Stimulated activated CD4-positive, alpha-beta T cell treated with anti-CD3 and anti-CD28 coated beads, Interleukin-1b, Interleukin-23, amount 100 ng/mL, for 24 hours (primary cell): ENCODE measurements at regions not wholly inside any gene's neighbourhood (a gene's known extent, or its start where the extent isn't known, plus 50 kb on each side); places are given as distances from the start of the nearest gene placed in this dataset.

Experiments
- DNase-seq, 4 experiments: peaks; one replicate each; pipeline ENCODE4 v3.0.0-alpha.2; 2020; ENCODE audit warnings: low read depth in 4 of 4, low spot score in 1 of 4

DNA sequence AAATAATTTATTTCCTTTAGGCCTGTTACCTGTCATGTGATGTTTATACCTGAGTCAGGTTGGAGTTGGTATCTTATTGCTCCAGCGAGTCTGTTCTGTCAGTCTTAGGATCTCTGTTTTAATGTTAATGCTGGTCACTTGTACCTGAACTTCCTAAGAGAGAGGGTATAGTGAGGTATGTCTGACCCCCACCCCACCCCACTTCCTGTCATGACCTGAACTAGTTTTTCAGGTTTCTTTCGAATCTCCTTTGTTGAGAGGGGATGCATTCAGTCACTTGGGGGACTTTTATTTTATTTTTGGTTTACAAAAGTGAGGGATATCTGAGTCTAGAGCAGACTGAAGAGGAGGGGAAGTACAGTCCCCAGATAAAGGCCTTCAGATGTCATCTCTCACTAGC lies 769.0 kb upstream of the COBL start:
- DNase-seq: no peak

DNA sequence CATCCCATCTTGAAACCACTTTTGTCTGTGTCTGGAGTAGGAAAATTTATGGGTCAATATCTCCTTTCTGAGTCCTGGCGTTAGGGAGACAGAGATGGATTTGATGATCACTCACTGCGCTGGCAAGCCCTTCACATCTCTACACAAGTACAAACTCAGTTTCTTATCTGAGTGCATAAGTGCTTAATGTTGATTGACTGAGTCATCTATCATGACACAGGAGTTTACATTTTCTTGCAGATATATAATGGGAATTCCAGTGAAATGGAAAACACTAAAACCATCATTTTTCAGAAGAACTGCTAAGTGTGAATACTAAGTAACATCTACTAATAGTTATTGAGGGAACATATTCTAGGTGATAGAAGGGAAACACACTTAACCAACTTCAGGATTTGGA lies 763.9 kb upstream of the COBL start:
- DNase-seq: no peak

DNA sequence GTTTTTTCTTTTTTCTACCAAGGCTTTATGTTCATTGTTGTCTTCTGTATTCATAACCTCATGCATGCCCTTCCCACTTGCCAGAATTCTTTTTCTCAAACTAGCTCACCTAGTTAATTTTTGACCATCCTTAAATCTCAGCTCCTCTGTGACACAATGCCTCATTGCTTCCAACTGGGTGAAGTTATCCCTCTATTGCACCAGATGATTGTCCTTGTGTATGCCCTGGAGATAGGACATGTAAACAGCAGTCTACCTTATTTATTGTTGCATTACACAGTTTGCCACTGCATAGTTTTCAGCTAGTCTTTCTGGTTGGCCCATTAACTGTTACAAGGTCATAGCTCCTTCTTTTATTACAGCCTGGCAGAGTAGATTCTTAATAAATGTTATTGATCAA lies 763.1 kb upstream of the COBL start:
- DNase-seq: no peak

DNA sequence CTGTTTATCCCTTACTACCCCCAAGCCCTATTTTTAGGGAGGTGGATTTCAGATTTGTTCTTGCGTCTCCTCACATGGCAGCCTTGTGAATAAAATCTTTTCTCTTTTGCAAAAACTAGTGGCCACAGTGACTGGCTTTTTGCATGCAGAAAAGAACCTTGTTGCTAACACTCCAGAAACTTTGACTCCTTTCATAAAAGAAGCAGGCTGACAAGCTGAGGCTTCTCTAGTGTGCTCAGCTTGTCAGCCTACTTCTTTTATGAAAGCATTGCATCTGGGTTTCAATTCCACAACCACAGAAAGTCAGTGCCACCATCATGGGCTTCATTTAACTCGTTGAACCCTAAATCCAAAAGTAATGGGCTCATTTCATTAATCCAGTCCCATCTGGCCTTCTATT lies 761.0 kb upstream of the COBL start:
- DNase-seq: no peak

DNA sequence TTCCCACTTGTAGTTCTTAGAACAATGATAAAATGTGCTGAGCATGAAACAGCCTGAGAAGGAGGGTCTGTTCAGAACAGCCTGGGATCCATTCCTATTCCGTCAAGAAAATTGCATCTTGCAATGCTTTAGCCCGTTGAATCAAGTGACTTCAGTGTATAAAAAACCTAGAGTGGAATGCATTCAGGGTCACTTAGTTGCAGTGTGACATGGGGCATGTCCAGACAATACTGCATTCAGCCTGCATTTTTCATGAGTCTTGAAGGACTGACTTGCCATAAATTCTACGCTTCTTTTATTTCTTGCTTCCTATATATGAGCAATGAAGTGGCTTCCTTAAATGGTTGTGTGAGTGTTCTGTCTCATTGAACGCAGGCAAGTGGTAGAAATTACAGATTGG lies 758.3 kb upstream of the COBL start:
- no peak for DNase-seq

DNA sequence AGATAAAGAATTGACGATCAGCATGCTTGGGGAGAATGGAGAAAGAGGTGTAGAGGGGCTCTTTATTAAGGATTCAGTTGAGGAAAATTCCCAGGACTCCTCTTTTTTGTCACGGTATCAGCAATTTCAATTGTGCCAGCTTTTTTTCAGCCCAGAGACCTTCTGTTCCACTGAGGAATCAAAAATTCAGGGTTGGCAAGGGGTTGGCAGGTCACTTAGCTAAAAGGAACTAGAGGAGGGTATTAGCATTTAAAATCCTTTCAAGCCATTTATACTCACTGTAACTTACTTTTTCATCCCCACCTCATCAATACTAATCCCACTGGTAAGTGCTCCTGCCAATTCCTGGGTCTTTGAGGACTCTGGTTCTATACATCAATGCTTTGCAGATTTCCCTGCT lies 757.5 kb upstream of the COBL start:
- no peak for DNase-seq

DNA sequence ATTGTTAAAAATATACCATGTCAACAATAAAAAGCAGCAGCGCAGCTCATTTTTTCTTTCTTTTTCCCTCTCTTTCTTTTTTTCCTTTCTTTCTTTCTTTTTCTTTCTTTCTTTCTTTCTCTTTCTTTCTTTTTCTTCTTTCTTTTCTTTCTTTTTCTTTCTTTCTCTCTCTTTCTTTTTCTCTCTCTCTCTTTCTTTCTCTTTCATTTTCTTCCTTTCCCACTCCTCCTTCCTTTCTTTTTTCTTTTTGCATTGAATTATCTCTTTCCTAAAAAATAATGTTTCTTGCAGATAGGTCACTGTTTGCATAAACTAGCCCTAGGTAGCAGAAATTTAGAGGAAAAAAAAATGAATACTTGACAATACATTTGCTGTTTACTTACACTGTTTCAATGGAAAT lies 755.1 kb upstream of the COBL start:
- no peak for DNase-seq

DNA sequence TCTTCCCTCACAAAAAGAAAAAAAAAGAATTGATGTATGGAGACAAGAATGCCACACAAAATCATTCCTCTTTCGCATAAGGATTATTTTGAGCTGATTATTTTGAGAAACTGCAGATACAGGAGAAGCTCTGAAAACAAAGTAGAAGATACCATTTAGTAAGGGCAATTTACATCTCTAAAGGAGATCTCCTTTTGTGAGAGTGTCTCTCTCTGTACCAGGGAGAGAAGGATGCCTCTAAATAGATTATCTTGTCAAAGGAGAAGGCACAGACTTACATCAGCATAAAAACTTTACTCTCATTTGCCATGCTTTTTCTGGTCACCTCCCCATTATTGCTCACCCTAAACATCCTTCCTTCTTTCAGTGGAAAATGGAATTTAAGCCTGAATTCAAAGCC lies 747.9 kb upstream of the COBL start:
- no peak for DNase-seq

DNA sequence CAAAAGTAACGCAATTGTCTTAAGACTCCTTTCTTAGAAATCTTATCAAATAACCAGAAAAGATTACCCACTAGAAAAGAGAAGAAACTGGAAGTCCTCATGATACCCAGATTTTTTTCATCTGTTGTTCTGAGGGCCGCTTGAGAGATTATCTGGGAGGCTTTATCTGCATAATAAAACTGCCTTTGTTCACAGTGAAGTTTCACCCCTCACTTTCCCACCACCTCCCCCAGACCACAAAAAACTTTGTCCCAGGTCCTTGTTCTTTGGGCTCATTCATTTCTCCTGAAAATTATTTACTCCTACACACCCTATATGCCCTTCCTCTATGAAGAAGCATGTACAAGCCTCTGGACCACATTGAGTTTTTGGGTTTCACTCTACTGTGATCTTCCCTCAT lies 745.1 kb upstream of the COBL start:
- no peak for DNase-seq

DNA sequence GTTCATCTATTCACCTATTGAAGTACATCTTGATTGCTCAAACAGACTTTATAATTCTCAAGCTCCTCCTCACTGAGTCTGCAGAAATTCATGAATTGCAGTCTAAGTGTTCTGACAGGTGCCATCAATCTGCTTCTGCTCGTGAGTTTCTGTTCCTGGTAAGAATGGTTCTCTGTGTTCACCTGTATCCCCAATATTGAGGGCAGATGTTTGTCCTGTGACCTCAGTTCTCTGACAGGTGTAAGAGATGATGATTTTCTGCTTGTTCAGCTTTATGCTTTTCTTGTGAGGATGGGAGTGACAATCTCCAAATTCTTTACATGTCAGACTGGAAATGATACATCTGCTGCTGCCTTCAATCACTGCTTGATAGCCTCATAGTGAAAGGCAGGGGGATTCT lies 736.9 kb upstream of the COBL start:
- no peak for DNase-seq

DNA sequence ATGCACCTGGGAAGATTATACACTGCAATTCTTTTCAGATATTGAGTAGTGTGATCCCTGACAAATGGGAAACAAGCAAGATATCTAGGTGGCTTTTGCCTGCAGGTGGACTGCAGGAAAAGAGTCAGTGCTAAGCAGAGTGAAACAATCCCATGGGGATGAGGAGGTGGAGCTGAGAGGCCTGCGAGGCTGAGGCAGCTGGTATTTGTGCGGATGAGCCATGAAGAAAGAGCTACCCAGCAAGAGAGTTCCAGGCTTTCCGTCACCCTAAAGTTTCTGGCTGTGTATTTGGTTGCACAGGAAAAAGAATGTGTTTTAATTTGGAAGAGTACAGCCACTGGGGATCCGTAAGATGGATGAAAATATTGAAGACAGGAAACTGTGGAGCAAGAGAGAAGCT lies 714.1 kb upstream of the COBL start:
- DNase-seq: no peak

DNA sequence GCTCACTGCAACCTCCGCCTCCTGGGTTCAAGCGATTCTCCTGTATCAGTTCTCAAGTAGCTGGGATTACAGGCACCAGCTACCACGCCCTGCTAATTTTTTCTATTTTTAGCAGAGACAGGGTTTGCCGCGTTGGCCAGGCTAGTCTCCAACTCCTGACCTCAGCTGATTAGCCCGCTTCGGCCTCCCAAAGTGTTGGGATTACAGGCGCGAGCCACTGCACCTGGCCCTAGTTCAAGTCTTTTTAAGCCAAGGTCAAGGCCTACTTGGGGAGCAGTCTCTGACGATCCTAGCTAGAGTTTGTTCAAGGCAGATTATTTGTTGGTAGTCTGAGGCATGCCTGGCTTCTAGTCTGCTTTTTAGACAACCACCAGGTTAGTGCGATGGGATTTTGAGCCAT lies 709.5 kb upstream of the COBL start:
- no peak for DNase-seq

DNA sequence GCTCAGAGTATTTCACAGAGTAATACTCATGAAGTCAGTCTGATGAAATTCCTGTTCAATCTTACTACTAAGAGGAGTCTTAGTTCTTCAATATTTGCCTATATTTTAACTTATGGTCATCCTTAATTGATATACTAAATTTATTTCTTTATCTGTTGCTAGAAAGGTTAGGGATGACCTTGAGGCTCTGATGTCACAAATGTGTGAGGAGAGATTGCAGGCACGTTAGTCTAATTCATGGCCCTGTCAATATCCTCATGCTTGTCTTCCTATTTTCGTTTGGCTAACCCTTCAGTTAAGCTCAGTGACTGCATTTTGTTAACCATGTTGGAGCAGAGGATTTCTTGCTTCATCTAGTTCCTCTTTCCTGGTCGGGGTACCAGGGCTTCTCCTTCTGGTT lies 704.7 kb upstream of the COBL start:
- no peak for DNase-seq

DNA sequence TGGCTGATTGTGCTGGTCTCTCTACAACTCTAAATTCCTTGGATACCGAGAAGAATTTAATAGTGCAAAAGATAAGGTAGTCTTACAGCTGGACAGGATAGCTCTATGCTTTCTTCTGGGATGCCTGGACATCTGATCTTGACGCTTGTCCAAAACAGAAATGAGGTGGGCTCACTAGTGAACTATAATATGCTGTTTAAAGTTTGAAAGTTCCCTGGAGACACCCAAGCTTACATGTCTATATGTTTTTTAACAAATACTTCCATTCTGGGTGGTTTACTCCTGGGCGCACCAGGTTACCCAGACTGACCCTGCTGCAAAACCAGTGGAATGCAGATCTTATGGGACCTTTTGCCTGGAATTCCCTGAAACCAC lies 702.1 kb upstream of the COBL start:
- DNase-seq: no peak

DNA sequence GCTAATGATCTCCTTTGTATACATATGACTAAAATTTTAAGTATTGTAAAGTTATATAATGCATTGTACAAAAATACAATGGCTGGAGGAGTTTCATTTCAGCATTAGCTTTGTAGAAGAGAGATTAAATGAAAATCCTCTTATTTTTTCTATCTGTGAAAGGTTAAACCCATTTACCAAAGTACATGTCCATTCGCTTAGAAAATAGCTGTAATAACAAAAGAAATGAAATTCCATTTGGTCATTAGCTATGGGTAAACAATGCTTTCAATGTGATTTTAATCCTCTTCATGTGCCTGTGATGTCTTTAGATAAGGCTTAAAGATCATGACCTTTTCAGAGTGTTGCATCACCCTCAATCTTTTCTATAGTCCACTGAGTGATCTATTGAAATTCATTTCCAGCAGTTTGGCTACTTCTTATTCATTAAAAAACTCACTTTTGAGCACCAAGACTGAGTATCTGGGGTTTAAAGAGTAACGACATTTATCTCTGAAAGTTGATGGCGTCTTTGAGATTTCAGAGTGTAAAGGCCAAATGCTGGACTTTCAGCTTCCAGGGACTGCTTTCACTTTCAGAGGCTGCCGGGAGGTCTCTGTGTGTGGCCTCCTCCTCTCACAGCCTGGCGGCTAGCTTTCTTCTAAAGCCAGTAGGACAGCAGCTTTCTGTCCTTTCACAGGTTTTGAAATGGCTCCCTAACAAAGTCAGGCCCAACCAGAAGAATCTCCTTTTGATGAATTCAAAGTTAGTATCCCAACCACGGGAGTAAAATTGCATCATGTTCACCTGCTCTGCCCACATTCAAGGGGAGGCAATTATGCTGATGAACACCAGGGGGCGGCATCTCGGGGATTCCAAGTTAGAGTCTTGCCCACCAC lies 701.4 kb upstream of the COBL start:
- no peak for DNase-seq

DNA sequence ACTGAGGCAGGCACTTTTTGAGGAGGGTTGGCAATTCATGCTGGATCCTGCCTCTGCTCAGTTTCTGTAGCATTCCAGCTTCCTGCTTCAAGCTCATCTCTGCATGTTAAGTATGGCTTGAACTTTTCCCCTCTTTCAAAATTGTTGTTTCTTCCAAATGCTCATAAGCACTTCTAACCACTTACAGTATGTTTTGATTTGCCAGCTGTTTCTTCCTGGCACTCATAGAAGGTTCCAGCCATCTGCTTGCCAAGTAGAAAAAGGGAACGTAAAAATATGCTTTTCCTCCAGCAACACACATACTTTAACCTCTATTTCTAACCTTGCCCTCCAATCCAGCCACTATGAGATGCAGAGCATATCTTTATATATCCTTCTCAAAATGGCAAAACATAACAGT lies 692.6 kb upstream of the COBL start:
- DNase-seq: no peak

DNA sequence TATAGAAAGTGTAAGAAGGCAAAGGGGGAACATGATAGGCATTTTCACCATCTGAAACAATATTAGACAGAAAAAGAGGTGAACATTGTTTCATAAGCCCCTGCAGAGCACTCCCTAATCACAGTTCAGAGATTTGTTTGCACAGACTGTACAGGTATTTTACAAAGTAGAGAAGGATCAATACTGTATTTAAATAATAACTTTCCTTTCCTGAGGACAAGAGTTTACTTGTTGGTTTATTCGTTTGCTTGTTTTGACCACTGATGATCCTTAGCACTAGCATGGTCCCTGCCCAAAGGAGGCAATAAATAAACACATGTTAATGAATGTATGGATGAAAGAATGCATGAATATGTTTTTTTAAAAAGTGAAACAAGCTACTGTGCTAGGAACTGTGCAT lies 690.1 kb upstream of the COBL start:
- DNase-seq: no peak

DNA sequence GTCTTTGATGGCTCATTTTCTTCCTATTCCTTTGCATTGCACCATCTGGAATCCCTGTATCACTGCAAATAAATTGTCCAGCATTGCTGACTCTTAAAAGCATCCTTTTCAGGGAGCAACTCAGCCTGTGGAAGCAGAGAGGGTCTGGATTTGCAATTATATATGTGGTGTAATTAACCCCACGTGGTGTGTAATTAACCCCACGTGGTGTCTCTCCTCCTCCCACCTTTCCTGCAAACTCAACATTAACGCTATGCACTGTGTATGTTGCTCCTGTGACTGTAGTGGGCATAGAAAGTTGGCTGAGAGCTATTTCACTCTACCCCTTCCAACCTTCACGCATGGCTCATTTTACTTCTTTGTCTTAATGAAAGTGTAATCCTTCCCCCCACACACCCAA lies 689.0 kb upstream of the COBL start:
- DNase-seq: no peak

DNA sequence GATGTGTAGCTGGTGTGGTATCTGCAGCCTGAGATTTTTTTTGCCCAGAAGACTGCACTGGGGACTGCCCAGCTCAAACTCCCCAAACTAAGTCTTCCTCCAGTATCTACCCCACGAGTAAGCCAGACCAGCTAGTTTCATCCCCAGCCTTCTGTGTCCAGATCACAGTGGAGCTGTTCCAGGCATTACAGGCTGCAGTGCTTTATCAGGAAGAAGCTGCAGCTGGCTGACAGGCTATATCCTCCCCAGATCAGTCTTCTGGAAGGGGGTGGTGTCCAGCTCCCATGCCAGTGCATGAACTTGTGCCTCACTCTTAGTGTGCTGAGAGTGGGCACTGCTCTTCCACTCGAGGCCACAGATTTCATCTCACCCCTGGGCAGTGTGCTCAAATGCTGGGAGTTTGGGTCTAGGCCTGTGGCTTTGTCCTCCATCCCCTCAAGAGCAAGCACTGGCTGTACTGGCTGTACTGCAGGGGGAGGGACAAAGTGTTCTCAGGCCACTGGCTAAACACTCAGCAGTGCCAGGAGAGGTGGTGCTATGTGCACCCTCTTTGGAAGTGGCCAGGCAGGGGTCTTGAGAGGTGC lies 679.1 kb upstream of the COBL start:
- no peak for DNase-seq

DNA sequence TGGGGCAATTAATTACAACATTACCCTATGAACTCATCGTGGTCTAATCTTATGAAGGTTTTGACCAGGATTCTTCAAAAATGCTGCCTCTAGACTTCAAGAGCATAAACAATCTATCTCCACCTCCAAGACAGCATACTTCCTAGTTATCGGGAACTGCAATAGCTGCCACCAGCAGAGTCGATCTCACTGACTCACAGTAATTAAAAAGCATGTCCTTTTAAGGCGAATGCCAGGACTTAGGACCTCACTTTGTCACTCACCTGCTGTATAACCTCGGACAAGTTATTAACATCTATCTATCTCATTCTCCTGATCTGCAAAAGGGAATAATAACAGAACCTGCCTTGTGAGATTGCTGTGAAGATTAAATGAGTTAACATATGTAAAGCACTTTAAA lies 666.0 kb upstream of the COBL start:
- no peak for DNase-seq

DNA sequence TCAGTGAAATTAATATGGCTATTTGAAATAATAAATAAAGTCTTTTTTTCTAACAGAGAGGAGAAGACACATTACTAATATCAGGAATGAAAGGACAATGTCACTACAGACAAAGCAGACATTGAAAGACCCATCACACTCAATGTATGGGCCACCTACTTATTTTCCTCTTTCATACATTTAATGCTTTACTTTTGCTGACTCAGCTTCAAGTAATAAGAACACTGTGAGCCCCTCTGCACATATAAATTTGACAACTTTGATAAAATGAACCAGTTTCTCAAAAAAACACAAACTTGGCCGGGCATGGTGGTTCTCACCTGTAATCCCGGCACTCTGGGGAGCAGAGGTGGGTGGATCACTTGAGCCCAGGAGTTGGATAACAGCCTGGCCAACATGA lies 664.2 kb upstream of the COBL start:
- DNase-seq: no peak

DNA sequence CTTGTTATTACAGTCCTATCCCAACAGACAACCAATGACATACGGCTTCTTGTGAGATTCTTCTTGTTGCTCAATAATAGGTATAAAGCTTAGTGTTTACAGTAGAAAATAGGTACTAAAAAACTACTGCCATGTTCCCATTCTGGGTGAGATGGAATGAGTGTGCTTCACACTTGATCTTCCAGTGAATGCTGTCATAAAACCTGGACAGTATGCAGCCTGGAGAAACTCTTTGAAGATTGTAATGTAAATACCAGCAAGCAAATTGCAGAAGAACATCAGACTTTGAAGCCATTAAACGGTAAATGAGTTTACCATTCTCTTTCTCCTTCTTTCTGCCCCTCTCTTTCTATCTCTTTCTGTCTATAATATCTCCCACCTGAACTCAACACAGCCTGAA lies 663.7 kb upstream of the COBL start:
- DNase-seq: no peak

DNA sequence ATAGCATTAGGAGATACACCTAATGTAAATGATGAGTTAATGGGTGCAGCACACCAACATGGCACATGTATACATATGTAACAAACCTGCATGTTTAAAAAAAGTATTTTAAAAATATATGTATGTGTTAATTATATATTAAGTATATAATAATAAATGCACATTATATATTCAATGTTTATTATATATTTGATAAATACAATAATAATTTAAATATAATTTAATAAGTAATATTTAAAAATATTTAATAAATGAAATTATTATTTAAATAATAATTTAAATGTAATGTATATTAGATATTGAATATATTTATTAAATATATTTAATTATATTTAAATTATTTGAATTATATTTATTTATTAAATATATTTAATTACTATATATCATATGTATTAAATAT lies 661.3 kb upstream of the COBL start:
- DNase-seq: no peak
